Right lobe of liver (tissue), 6 donors: ENCODE measurements at regions not wholly inside any gene's neighbourhood (a gene's known extent, or its start where the extent isn't known, plus 50 kb on each side); places are given as distances from the start of the nearest gene placed in this dataset.

Experiments used
- ATAC-seq, 4 donors: fragments of 200-7000 bp; cut with Tn5 transposase; one replicate each; pipeline ENCODE4 v1.9.1; 2020; ENCODE audit warnings: mild to moderate bottlenecking in 4 of 4, moderate library complexity in 4 of 4
- DNase-seq, 3 donors: peaks; one replicate each; pipeline ENCODE4 v3.0.0-alpha.2; 2020
- H3K27ac ChIP-seq, 3 donors: fragments of 200-600 bp; one replicate each; pipeline ENCODE4 v1.8.0; 2022
- H3K27me3 ChIP-seq, 2 donors: fragments of 200-600 bp; one replicate each; pipeline ENCODE4 v1.8.0; 2022
- H3K36me3 ChIP-seq, 4 donors: fragments of 200-600 bp; sonication (generic) in 1 of 4; one replicate each; pipeline versions ENCODE4 v1.5.1 to v1.8.0; 2017 to 2022; ENCODE audit warnings: control low read depth in 1 of 4
- H3K4me1 ChIP-seq, 4 donors: fragments of 200-600 bp; sonication (generic) in 1 of 4; one replicate each; pipeline versions ENCODE4 v1.5.1 to v1.8.0; 2017 to 2022; ENCODE audit warnings: control low read depth in 1 of 4
- H3K4me3 ChIP-seq, 3 donors: fragments of 200-600 bp; one replicate each; pipeline ENCODE4 v1.8.0; 2022
- H3K9me3 ChIP-seq, 4 donors: fragments of 200-600 bp; sonication (generic) in 1 of 4; one replicate each; pipeline versions ENCODE4 v1.5.1 to v1.8.0; 2017 to 2022; ENCODE audit warnings: control low read depth in 1 of 4
- CTCF ChIP-seq, 4 donors: fragments of 200-600 bp in 3 of 4; fragments of 450-650 bp in 1 of 4; IDR thresholded peaks; one replicate each; pipeline versions ENCODE4 v1.5.1 to v1.8.0; 2016 to 2022; ENCODE audit warnings: antibody characterized with exemption in 4 of 4, mild to moderate bottlenecking in 2 of 4
- POLR2A ChIP-seq: fragments of 450-650 bp; IDR thresholded peaks from one replicate; pipeline ENCODE4 v1.6.1; 2017; ENCODE audit warnings: antibody characterized with exemption, mild to moderate bottlenecking
- whole genome bisulfite sequencing: methylation state at CpG from one replicate; pipeline ENCODE4 v1.1.6; 2018; ENCODE audit warnings: low coverage, low lambda C conversion rate; ENCODE audit not compliant: insufficient coverage; ENCODE audit errors: missing lambda C conversion rate; 5-methylcytosine and 5-hydroxymethylcytosine counted together
- intact Hi-C, 2 donors: fragments of 100-400 bp; cut with DNase I; formaldehyde crosslinking; loops; one replicate each; pipeline versions ENCODE4 v1.11.2 to v1.14.1; 2022
- donor health status: DM: no; HTN: yes; CAD: no.
- donor health status: DM: no; HTN: no; CAD: no.
- donor health status: DM: no; HTN: no; CAD: no.
- donor health status: DM: no; HTN: yes; CAD: no.
- donor health status: DM: no; HTN: yes; CAD: no.

- no peak for DNase-seq
- WGBS = 39% methylated on average over 4 of the region's 6 CpGs
- Histone ChIP-seq H3K36me3 (no peaks in the 10 kb centered on the region), H3K9me3 (no peaks in the 10 kb centered on the region), H3K27me3 (no peaks in the 10 kb centered on the region), H3K27ac (no peak overlapping the region), H3K4me1 (no peaks in the 10 kb centered on the region), H3K4me3 (no peak overlapping the region)
- TF ChIP-seq CTCF (IDR thresholded peaks at IDR 0.05) = no peak
- no peak for TF ChIP-seq POLR2A
- no peak for ATAC-seq
- intact Hi-C loops = no loop called here
Observed at GRCh38 chr9:124099860-124100259, 88.3 kb downstream of the LHX2 start.

GRCh38 chr9:124101215-124101968, 89.8 kb downstream of the LHX2 start:
- Histone ChIP-seq H3K27ac (no peak overlapping the region), H3K4me3 (no peak overlapping the region), H3K27me3 (no peaks in the 10 kb centered on the region), H3K4me1 (no peaks in the 10 kb centered on the region), H3K9me3 (no peaks in the 10 kb centered on the region), H3K36me3 (no peaks in the 10 kb centered on the region)
- DNase-seq (no peak), ATAC-seq (no peak)
- WGBS = 53% methylated on average over 4 of the region's 6 CpGs
- TF ChIP-seq CTCF (IDR thresholded peaks at IDR 0.05) = no peak
- TF ChIP-seq POLR2A = no peak
- intact Hi-C loops = no loop called here

- no peak overlapping the region for H3K27ac ChIP-seq
- 50% methylated on average over 5 of the region's 7 CpGs for WGBS
- ATAC-seq (no peak), DNase-seq (no peak)
- TF ChIP-seq CTCF (IDR thresholded peaks at IDR 0.05) = no peak
- TF ChIP-seq POLR2A = no peak
- H3K4me1 ChIP-seq = no peaks in the 10 kb centered on the region
- intact Hi-C loops = no loop called here
- no peaks in the 10 kb centered on the region for H3K9me3 ChIP-seq
- H3K4me3 ChIP-seq = no peak overlapping the region
- no peaks in the 10 kb centered on the region for H3K27me3 ChIP-seq
- no peaks in the 10 kb centered on the region for H3K36me3 ChIP-seq
Observed at GRCh38 chr9:124101969-124102345, 90.4 kb downstream of the LHX2 start.

GRCh38 chr9:124102363-124102762, 90.8 kb downstream of the LHX2 start:
- H3K27me3 ChIP-seq = no peaks in the 10 kb centered on the region
- DNase-seq (no peak), ATAC-seq (no peak)
- no peak overlapping the region for H3K4me3 ChIP-seq
- H3K36me3 ChIP-seq = no peaks in the 10 kb centered on the region
- no peaks in the 10 kb centered on the region for H3K4me1 ChIP-seq
- no peak for TF ChIP-seq CTCF (IDR thresholded peaks at IDR 0.05)
- TF ChIP-seq POLR2A = no peak
- H3K27ac ChIP-seq = no peak overlapping the region
- H3K9me3 ChIP-seq = no peaks in the 10 kb centered on the region
- intact Hi-C loops = no loop called here
- 10% methylated on average over 3 of the region's 3 CpGs for WGBS
